NCI-H2227 treated with DMSO at 0.1 percent for 48 hours (cell line): ENCODE measurements at regions not wholly inside any gene's neighbourhood (a gene's known extent, or its start where the extent isn't known, plus 50 kb on each side); places are given as distances from the start of the nearest gene placed in this dataset.
"Not testable (repeated sequence)": the region's sequence is repeated elsewhere in the genome, so short reads cannot be mapped to it uniquely, and the experiment has no call there.

ENCODE experiments used
- DNase-seq: peaks from one replicate; lab custom pipeline; 2025; lab: John Stamatoyannopoulos, UW

DNA sequence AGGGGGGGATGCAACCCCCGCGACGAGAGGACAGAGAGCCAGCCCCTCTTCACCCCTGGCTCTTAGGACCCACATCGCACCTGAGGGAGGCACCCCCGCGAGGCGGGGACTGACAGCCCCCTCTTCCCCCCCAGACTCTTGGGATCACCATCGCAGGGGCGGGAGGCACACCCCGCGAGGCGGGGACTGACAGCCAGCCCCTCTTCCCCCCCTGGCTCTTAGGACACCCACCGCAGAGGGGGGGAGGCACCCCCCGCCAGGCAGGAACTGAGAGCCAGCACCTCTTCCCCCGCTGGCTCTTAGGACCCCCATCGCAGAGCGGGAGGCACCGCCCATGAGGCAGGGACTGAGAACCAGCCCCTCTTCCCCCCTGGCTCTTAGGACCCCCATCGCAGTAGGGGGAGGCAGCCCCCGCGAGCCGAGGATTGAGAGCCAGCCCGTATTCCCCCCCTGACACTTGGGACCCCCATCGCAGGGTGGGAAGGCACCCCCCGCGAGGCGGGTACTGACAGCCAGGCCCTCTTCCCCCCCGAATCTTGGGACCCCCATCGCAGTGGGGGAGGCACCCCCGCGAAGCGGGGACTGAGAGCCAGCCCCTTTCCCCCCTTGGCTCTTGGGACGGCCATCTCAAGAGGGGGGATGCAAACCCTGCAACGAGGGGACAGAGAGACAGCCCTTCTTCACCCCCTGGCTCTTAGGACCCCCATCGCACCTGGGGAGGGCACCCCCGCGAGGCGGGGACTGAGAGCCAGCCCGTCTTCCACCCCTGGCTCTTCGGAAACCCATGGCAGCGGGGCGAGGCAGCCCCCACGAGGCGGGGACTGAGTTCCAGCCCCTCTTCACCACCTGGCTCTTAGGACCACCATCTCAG is 2425.1 kb upstream of the PCDH20 start:
- DNase-seq: no peak

DNA sequence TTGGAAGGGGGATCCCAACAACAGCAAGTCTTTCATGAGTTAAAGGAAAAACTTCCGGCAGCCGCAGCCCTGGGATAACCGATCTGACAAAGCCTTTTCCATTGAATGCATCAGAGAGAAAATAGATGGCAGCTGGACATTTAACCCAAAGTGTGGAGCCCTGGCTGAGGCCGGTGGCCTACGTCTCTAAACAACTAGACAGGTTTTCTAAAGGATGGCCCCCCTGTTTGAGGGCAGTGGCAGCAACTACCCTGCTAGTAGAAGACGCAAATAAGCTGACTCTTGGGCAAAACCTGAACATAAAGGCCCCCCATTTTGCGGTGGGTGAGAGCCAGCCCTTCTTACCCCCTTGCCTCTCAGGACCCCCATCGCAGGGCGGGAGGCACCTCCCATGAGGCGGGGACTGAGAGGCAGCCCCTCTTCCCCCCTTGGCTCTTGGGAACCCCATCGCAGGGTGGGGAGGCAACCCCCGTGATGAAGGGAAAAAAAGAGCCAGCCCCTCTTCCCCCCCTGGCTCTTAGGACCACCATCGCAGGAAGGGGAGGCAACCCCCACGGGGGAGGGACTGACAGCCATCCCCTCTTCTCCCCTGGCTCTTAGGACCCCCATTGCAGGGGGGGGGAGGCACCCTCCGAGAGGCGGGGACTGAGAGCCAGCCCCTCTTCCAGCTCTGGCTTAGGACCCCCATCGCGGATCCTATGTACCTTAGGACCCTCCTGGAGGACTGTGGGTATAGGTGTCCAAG is 2422.9 kb upstream of the PCDH20 start:
- no peak for DNase-seq

DNA sequence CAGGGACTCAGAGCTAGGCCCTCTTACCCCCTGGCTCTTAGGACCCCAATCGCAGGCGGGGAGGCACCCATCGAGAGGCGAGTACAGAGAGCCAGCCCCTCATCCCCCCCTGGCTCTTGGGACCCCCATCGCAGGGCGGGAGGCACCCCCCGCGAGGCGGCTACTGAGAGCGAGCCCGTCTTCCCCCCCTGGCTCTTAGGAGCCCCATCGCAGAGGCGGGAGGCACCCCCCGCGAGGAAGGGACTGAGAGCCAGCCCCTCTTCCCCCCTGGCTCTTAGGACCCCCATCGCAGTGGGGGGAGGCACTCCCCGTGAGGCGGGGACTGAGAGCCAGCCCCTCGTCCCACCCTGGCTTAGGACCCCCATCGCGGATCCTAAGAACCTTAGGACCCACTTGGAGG is 2422.1 kb upstream of the PCDH20 start:
- not testable (repeated sequence) for DNase-seq

DNA sequence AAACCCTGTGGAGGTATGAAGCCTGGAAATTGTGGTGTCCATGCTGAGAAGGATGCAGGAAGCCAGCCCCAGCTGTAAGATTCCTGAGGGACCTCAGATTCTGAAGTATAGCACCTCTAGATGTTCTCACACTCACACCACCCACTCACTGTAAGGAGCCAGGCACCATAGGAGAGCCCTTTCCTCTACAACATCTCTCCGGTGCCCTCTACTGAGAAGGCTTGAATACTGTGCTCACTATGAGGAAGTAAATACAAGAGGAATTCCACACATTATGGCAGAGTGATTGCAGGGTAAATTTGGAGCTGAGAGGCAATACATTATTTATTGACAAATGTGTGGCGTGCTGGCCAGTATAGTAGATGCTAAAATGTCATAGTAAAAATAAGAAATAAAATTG is 2414.0 kb upstream of the PCDH20 start:
- DNase-seq: not testable (repeated sequence)

DNA sequence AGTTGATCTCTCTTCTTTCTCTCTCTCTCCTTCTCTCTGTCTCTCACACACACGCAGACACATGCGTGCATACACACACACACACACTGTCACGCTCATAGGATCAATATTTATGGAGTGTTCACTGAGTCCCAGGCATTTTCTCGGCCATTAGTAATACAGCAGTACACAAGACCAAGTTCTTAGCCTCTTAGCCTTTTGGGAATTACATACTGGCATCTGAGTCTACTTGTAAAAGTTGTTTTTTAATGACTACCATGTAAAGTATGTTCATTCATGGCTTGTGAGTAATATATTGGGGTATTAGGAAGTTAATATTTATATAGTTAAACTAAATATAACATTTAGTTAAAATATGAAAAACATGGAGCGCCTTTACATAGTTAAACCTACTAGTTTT is 2406.1 kb upstream of the PCDH20 start:
- DNase-seq: not testable (repeated sequence)

DNA sequence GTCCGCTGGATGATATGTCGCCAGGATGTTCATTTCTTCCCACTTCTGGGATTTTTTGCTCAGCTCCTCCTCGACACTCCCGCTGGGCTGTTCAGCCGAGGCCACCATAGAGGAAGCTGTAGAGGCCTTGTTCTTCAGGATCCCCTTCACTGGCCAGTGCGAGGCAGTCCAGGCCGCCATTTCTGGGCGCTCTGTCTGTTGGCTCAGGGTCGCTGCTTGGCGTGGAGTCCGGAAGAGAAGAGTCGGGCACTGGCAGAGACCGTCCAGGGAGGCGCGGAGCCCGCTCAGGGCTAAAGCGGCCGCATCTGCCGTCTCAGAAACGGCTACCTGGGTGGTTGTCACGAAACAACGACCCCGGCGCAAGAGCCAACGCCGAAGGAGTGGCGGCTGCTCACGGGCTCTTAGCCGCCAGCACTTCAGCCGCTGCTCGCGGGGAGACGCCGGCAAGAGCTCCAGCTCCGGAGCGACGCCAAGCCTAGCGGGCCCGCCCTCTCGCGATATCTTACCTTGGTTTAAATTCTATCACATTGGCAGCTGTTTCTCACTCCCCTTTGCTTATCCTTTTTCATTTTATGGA is 2395.9 kb upstream of the PCDH20 start:
- DNase-seq: not testable (repeated sequence)

DNA sequence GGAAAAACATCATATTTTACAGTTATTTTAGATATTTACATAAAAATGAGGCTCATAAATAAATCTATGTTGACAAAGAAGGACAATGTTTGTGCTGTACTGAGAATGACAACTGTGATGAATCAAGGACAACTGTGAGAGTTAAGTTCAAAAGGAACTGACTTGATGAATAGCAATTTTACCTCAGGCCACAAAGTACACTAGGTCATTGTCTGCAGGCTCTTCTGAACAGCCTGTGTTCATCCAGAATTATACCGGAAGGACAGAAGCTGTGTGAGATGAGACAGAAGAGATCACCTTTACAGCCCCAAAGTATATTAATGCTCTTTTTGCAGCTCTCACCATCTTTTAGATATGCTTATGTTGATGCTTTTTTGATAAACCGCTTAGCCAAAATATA is 2375.5 kb upstream of the PCDH20 start:
- DNase-seq: not testable (repeated sequence)

DNA sequence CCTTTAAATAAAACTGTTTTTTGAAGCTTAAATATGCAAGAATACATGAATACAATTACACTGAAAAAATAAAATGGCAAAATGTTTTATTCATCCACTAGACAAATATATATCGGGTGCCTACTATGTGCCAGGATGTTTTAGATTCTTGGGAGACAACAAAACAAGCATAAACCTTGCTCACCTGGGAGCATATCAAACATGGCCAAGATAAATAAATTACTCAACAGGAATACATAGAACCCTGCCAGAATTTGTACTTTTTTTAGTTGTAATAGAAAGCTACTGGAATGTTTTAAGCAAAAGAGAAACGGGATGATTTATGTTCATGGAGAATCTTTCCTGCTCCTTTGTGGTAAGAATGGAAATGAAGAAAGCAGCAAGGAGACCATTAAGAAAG is 2358.5 kb upstream of the PCDH20 start:
- no peak for DNase-seq

DNA sequence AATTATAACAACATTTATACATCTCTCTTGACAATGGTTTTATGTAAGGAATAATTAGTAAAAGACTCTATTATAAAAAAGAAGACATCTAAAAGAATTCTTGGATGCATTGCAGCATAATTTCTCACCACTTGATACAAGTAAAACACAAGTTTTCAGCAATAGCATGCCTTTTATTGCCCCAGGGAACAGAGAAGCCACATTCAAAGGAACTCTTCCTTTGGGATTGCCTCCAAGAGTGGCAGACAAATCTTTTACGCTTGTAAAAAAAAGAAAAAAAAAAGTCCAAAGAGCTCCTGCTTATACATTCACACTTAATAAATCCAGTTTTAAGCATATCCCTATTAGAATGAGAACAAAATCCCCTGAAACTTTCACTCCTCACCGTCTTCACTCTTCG is 2357.8 kb upstream of the PCDH20 start:
- no peak for DNase-seq

DNA sequence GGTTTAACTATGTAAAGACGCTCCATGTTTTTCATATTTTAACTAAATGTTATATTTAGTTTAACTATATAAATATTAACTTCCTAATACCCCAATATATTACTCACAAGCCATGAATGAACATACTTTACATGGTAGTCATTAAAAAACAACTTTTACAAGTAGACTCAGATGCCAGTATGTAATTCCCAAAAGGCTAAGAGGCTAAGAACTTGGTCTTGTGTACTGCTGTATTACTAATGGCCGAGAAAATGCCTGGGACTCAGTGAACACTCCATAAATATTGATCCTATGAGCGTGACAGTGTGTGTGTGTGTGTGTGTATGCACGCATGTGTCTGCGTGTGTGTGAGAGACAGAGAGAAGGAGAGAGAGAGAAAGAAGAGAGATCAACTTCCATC is 2342.0 kb upstream of the PCDH20 start:
- not testable (repeated sequence) for DNase-seq

DNA sequence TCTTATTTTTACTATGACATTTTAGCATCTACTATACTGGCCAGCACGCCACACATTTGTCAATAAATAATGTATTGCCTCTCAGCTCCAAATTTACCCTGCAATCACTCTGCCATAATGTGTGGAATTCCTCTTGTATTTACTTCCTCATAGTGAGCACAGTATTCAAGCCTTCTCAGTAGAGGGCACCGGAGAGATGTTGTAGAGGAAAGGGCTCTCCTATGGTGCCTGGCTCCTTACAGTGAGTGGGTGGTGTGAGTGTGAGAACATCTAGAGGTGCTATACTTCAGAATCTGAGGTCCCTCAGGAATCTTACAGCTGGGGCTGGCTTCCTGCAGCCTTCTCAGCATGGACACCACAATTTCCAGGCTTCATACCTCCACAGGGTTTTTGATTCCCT is 2334.2 kb upstream of the PCDH20 start:
- DNase-seq: not testable (repeated sequence)

DNA sequence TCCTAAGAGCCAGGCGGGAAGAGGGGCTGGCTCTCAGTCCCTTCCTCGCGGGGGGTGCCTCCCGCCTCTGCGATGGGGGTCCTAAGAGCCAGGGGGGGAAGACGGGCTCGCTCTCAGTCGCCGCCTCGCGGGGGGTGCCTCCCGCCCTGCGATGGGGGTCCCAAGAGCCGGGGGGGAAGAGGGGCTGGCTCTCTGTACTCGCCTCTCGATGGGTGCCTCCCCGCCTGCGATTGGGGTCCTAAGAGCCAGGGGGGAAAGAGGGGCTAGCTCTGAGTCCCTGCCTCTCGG is 2326.1 kb upstream of the PCDH20 start:
- not testable (repeated sequence) for DNase-seq

DNA sequence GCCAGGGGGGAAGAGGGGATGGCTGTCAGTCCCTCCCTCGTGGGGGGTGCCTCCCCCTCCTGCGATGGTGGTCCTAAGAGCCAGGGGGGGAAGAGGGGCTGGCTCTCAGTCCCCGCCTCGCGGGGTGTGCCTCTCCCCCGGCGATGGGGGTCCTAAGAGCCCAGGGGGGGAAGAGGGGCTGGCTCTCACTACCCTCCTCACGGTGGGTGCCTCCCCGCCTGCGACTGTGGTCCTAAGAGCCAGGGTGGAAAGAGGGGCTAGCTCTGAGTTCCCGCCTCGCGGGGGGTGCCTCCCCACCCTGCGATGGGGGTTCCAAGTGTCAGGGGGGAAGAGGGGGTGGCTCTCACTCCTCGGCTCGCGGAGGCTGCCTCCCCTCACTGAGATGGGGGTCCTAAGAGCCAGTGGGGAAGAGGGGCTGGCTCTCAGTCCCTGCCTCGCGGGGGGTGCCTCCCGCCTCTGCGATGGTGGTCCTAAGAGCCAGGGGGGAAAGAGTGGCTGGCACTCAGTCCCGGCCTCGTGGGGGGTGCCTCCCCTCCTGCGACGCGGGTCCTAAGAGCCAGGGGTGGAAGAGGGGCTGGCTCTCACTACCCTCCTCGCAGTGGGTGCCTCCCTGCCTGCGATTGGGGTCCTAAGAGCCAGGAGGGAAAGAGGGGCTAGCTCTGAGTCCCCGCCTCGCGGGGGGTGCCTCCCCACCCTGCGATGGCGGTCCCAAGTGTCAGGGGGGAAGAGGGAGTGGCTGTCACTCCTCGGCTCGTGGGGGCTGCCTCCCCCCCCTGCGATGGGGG is 2325.6 kb upstream of the PCDH20 start:
- no peak for DNase-seq

DNA sequence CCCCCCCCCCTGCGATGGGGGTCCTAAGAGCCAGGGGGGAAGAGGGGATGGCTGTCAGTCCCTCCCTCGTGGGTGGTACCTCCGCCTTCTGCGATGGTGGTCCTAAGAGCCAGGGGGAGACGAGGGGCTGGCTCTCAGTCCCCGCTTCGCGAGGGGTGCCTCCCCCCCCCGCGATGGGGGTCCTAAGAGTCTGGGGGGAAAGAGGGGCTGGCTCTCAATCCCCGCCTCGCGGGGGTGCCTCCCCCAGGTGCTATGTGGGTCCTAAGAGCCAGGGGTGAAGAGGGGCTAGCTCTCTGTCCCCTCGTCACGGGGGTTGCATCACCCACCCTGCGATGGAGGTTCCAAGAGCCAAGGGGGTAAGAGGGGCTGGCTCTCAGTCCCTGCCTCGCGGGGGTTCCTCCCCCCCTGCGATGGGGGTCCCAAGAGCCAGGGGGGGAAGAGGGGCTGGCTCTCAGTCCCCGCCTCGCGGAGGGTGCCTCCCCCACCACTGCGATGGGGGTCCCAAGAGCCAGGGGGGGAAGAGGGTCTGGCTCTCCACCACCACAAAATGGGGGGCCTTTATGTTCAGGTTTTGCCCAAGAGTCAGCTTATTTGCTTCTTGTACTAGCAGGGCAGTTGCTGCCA is 2323.6 kb upstream of the PCDH20 start:
- DNase-seq: not testable (repeated sequence)

DNA sequence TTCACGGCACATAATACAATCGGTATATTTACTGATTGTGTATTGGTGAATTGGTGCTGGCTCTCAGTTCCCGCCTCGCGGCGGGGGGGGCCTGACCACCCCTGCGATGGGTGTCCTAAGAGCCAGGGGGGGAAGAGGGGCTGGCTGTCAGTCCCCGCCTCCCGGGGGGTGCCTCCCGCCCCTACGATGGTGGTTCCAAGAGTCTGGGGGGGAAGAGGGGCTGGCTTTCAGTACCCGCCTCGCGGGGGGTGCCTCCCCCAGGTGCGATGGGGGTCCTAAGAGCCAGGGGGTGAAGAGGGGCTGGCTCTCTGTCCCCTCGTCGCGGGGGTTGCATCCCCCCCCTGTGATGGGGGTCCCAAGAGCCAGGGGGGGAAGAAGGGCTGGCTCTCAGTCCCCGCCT is 2321.8 kb upstream of the PCDH20 start:
- no peak for DNase-seq

DNA sequence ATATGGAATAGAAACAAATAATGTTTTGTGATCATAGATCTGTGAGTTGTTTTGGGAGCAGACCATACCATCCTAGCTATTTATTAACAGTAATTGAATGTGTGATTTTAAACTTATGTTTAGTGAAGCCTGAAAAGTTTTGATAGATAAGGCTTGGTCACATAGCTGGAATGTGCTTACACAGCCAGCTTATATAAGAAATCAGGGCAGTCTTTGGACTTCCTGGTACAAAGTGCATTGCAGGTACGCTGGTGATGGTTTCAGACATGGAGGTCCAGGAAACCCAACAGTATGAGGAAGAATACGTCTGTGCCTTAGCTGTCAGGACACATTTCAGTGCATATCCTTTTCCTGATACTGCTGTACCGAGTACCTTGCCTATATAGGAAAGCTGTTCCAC is 2316.2 kb upstream of the PCDH20 start:
- DNase-seq: no peak

DNA sequence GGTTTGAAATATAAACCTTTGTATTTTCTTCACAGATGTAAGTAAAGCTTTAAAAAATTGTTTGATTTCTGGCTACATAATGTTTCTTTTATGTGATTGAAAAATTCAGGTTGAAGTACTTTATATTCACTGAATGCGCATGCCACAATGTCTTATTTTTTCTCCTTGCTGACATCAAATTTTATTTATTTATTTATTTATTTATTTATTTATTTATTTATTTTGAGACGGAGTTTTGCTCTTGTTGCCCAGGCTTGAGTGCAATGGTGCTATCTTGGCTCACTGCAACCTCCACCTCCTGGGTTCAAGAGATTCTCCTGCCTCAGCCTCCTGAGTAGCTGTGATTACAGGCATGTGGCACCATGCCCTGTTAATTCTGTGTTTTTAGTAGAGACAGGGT is 2296.5 kb upstream of the PCDH20 start:
- not testable (repeated sequence) for DNase-seq

DNA sequence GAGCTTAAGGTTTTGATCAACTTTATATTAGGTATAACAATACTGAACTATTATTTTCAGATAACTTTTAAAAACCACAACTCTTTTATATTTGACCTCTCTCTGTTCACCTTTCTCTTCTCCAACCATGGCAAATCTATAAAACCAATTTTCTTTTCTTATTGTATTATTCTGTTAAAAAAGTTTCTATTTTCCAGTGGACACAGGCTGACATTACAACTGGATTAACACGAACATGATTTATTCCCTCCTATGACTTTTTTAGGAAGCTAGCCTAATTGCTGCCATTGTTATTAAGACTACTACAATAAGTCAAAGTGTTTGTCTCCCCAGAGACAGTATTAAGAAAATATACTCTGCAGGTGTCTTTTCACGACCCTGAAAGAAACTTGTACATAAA is 2291.1 kb upstream of the PCDH20 start:
- DNase-seq: no peak

DNA sequence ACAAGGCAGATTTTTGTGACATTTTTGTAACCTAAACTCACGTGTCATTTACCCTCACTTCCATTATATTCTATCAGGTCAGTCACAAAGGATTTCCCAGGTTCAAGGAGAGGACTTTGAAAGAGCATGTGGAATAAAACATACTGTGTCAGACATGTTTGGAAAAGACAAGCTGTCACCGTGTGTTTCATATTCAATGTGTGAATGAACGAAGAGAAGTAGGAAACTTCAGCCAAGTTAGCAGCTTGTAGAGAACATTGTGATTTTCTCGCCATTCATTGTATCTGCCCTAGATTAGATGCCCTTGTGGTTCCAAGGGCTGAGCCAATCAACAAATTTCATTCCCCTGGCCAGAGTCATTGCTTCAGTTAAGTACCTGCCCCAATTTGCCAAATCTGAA is 2288.9 kb upstream of the PCDH20 start:
- no peak for DNase-seq

DNA sequence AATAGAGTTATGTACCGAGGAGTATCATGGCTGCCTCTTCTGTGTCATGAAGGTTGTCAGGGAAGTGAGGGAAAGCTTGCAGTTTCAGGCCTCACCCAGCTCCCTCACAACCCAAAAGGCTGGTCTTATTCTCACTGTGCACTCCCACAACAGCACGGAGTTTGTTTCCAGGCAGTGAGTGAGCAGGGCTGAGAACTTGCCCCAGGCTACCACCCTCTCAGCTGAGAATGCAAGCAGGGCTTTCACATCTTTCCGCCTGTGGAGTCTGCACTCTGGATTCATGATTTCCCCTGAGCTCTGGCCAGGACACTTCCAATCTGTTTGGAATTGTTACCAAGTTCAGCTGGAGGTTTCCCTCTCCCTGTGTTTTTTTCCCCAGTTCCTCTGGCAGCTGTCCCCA is 2284.7 kb upstream of the PCDH20 start:
- DNase-seq: no peak

DNA sequence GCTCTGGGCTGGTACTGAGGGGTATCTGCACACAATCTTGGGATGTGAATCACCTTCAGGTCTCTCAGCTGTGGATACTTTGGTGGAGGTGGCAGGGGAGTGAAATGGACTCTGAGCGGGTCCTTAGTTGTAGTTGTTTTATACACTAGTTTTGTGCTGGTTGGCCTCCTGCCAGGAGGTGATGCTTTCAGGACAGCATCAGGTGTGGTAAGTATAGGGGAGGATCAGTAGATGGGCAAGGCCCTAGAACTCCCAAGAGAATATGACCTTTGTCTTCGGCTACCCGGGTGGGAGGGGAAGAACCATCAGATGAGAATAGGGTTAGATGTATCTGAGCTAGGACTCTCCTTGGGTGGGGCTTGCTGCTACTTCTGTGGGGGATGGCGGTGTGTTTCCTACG is 2284.3 kb upstream of the PCDH20 start:
- DNase-seq: no peak

DNA sequence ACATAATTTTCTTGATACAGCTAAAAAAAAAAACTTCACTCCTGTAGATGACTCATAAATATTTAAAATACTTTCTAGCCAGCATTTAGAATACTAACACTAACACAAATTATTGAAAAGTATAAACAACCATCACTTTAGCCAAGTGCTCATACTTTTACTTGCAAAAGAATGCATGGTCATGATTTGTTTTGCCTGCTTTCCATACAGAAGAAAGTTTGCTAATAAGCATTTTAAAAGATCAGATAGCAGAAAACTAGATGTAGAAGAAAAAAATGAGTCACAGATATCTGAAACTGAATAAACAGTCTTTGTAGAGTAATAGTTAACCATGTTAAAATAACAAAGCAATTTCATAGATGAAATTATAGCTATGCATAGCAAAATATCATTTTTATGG is 2280.4 kb upstream of the PCDH20 start:
- DNase-seq: no peak
